Vagina (tissue), 2 donors: ENCODE measurements at regions not wholly inside any gene's neighbourhood (a gene's known extent, or its start where the extent isn't known, plus 50 kb on each side); places are given as distances from the start of the nearest gene placed in this dataset.

Source experiments
- DNase-seq, 2 donors: peaks; one replicate each; pipeline ENCODE4 v3.0.0-alpha.2; 2017; ENCODE audit errors: extremely low spot score in 2 of 2
- H3K27ac ChIP-seq: fragments of 200-600 bp; sonication (generic); one replicate; pipeline ENCODE4 v1.5.1; 2019
- H3K27me3 ChIP-seq: fragments of 200-600 bp; sonication (generic); one replicate; pipeline ENCODE4 v1.5.1; 2019
- H3K36me3 ChIP-seq, 2 donors: fragments of 200-600 bp; sonication (generic); one replicate each; pipeline ENCODE4 v1.5.1; 2017 to 2019
- H3K4me1 ChIP-seq: fragments of 200-600 bp; sonication (generic); one replicate; pipeline ENCODE4 v1.5.1; 2019
- H3K4me3 ChIP-seq, 2 donors: fragments of 200-600 bp; sonication (generic); 1 replicate in 1 of 2; 2 replicates in 1 of 2; pipeline ENCODE4 v1.5.1; 2016 to 2019
- H3K9me3 ChIP-seq: fragments of 200-600 bp; sonication (generic); one replicate; pipeline ENCODE4 v1.5.1; 2019
- POLR2A ChIP-seq, 2 donors: fragments of 450-650 bp; IDR thresholded peaks; one replicate each; pipeline ENCODE4 v1.6.1; 2017; ENCODE audit warnings: antibody characterized with exemption in 2 of 2, mild to moderate bottlenecking in 2 of 2, moderate library complexity in 2 of 2
- POLR2AphosphoS5 ChIP-seq, 2 donors: sonication (generic); formaldehyde crosslinking; IDR thresholded peaks; one replicate each; pipeline ENCODE4 v1.9.0; 2017; ENCODE audit warnings: antibody characterized with exemption in 2 of 2, mild to moderate bottlenecking in 2 of 2, low read depth in 1 of 2; ENCODE audit not compliant: insufficient read depth in 1 of 2
- intact Hi-C: fragments of 100-400 bp; cut with DNase I; formaldehyde crosslinking; loops from one replicate; pipeline ENCODE4 v1.15.1; 2023
- TF ChIP-seq, protein P1 (sequence below), 3 experiments: fragments of 450-650 bp in 2 of 3; fragments of 200-600 bp in 1 of 3; sonication (generic) in 1 of 3; IDR thresholded peaks; one replicate each; pipeline ENCODE4 v1.5.1; 2017 to 2019; ENCODE audit warnings: antibody characterized with exemption in 3 of 3, mild to moderate bottlenecking in 2 of 3, moderate library complexity in 2 of 3

DNA sequence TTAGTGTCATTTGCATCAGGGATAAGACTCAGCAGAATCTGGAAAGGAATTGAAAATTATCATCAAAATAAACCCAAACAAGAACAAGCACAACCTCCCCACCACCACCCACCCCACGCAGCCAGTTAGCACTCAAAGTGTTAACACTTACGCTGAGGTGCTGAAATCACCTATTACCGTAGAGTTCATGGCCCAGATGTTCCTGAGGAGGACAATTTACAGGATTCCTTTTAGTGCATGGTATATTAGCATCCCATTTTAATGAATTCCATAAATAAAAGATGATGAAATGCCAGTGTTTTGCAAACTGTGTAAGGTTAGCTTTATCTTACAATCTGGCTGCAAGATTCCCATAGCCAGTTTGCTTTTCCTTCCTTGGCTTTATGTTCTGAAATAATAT, 359.3 kb upstream of the SOX11 start:
- TF ChIP-seq, protein P1, sequence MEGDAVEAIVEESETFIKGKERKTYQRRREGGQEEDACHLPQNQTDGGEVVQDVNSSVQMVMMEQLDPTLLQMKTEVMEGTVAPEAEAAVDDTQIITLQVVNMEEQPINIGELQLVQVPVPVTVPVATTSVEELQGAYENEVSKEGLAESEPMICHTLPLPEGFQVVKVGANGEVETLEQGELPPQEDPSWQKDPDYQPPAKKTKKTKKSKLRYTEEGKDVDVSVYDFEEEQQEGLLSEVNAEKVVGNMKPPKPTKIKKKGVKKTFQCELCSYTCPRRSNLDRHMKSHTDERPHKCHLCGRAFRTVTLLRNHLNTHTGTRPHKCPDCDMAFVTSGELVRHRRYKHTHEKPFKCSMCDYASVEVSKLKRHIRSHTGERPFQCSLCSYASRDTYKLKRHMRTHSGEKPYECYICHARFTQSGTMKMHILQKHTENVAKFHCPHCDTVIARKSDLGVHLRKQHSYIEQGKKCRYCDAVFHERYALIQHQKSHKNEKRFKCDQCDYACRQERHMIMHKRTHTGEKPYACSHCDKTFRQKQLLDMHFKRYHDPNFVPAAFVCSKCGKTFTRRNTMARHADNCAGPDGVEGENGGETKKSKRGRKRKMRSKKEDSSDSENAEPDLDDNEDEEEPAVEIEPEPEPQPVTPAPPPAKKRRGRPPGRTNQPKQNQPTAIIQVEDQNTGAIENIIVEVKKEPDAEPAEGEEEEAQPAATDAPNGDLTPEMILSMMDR (IDR thresholded peaks at IDR 0.05), result no peak
- no peak for TF ChIP-seq POLR2A (IDR thresholded peaks at IDR 0.05)
- no peak for TF ChIP-seq POLR2AphosphoS5 (IDR thresholded peaks at IDR 0.05; ENCODE audit: insufficient read depth in 1 of 2, low read depth in 1 of 2)
- Histone ChIP-seq H3K36me3 (no peaks in the 10 kb centered on the region), H3K4me3 (no peak overlapping the region)

DNA sequence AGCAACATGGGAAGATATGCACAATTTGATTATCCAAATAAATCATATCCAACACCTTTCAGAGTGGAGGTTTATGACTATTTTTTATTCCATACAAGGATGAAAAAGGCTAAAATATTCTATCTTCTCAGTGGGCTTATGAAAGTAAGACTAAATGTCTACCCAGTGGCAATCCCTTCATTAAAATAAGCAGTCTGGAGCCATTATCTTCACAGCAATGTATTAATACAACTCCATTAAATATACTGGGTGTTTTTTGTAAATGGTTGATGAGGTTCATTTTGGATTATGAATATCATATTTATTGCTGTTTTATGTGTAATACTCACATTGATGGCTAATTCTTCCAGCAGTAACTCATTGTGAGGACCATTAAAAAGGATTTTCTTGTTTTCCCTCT, 352.7 kb upstream of the SOX11 start:
- Histone ChIP-seq H3K9me3 (no peaks in the 10 kb centered on the region), H3K36me3 (no peaks in the 10 kb centered on the region), H3K27me3 (no peaks in the 10 kb centered on the region), H3K27ac (no peak overlapping the region), H3K4me1 (no peaks in the 10 kb centered on the region), H3K4me3 (no peak overlapping the region)
- TF ChIP-seq, protein P1 (IDR thresholded peaks at IDR 0.05), result no peak
- TF ChIP-seq POLR2A (IDR thresholded peaks at IDR 0.05), result no peak
- TF ChIP-seq POLR2AphosphoS5 (IDR thresholded peaks at IDR 0.05; ENCODE audit: insufficient read depth in 1 of 2, low read depth in 1 of 2), result no peak
- no peak for DNase-seq
- intact Hi-C loops, result no loop called here

More for the DNA sequence above, 359.3 kb upstream of the SOX11 start:
- no peaks in the 10 kb centered on the region for H3K4me1 ChIP-seq
- DNase-seq, result no peak
- intact Hi-C loops, result no loop called here
- no peaks in the 10 kb centered on the region for H3K27me3 ChIP-seq
- no peak overlapping the region for H3K27ac ChIP-seq
- no peaks in the 10 kb centered on the region for H3K9me3 ChIP-seq

DNA sequence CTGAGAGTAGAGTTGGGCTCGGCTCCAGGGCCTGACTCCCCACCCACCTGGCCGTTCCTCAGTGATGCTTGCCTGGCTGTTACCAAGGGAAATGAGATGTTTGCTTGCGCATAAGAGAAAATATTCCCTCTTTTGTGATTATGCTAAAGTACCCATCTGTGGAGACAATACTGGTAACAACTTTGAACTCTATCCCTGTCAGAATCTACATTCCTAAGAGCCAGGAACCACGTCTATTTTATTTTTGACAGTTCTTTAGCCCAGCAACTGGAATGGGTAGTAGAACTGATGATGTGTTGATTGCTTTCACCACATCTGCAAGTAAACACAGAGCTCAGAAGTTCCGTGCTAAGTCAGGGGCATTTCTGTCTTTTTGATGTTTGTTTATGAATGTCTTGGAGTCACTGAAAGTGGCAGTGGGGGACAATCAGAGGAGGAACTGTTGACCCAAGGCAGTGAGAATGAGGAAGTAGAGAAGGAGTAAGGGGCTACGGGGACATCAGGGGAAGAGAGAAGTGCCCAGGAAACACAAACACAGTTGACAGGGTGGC, 348.3 kb upstream of the SOX11 start:
- Histone ChIP-seq H3K4me1 (no peaks in the 10 kb centered on the region), H3K4me3 (no peak overlapping the region), H3K27ac (no peak overlapping the region), H3K36me3 (no peaks in the 10 kb centered on the region), H3K9me3 (no peaks in the 10 kb centered on the region), H3K27me3 (no peaks in the 10 kb centered on the region)
- intact Hi-C loops, result no loop called here
- DNase-seq, result no peak
- TF ChIP-seq, protein P1 (IDR thresholded peaks at IDR 0.05), result no peak
- no peak for TF ChIP-seq POLR2AphosphoS5 (IDR thresholded peaks at IDR 0.05; ENCODE audit: insufficient read depth in 1 of 2, low read depth in 1 of 2)

DNA sequence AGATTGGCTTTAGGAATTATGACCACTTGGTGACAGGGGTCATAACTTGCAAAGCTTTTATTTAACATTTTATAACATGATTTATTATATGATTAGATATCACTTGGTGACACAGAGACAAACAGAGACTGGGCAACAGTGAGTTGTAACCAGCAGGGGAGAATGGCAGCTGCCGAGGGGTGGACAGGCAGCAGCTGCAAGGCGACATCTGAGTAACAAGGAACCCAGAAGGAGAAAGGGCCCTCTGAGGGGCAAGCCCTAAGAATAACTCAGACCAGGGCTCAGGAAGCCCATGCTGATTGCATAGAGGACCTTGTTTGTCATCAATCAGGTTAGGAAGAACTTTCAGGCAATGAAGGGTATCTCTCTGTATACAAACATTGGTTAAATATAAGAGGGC, 339.9 kb upstream of the SOX11 start:
- Histone ChIP-seq H3K36me3 (no peaks in the 10 kb centered on the region), H3K27ac (no peak overlapping the region), H3K4me3 (no peak overlapping the region), H3K27me3 (no peaks in the 10 kb centered on the region), H3K9me3 (no peaks in the 10 kb centered on the region), H3K4me1 (no peaks in the 10 kb centered on the region)
- TF ChIP-seq POLR2AphosphoS5 (IDR thresholded peaks at IDR 0.05; ENCODE audit: insufficient read depth in 1 of 2, low read depth in 1 of 2) (no peak), POLR2A (IDR thresholded peaks at IDR 0.05) (no peak)
- TF ChIP-seq, protein P1 (IDR thresholded peaks at IDR 0.05), result no peak
- intact Hi-C loops, result no loop called here
- no peak for DNase-seq

DNA sequence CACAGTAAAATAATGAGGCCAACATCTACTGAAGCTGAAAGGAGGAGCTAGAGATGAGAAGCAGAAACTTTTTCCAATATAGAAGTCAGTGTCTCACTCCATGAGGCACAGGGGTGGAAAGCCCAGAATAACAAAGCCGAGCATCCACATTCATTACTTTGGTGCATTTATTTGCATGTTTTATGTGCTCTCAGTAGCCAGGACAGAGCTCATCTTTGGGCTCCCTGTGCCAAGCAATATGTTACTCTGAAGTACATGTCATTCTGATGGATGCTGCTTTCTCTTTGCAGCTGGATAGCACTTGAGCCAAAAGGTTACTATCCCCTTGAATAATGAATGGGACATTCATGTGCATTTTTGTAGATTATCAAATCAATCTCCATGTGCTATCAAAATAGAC, 338.6 kb upstream of the SOX11 start:
- no peak overlapping the region for H3K4me3 ChIP-seq
- H3K27ac ChIP-seq, result no peak overlapping the region
- TF ChIP-seq, protein P1 (IDR thresholded peaks at IDR 0.05), result no peak
- TF ChIP-seq POLR2AphosphoS5 (IDR thresholded peaks at IDR 0.05; ENCODE audit: insufficient read depth in 1 of 2, low read depth in 1 of 2) (no peak), POLR2A (IDR thresholded peaks at IDR 0.05) (no peak)
- H3K4me1 ChIP-seq, result no peaks in the 10 kb centered on the region
- no peaks in the 10 kb centered on the region for H3K27me3 ChIP-seq
- DNase-seq, result no peak
- no peaks in the 10 kb centered on the region for H3K9me3 ChIP-seq
- intact Hi-C loops, result no loop called here
- H3K36me3 ChIP-seq, result no peaks in the 10 kb centered on the region
